KMS-11 (cell line): ENCODE measurements at regions not wholly inside any gene's neighbourhood (a gene's known extent, or its start where the extent isn't known, plus 50 kb on each side); places are given as distances from the start of the nearest gene placed in this dataset.

Source experiments
- H2AFZ ChIP-seq: fragments of 200-600 bp; sonication (generic); 2 replicates; pipeline ENCODE4 v1.6.1; 2016; ENCODE audit warnings: antibody characterized with exemption, mixed run types, low read depth
- H3K27ac ChIP-seq: fragments of 200-600 bp; sonication (generic); 2 replicates; pipeline ENCODE4 v1.6.1; 2016; ENCODE audit warnings: mild to moderate bottlenecking, mixed run types
- H3K27me3 ChIP-seq: fragments of 200-600 bp; sonication (generic); 2 replicates; pipeline ENCODE4 v1.6.1; 2017; ENCODE audit warnings: mild to moderate bottlenecking, low read depth, mixed run types, moderate library complexity; ENCODE audit not compliant: insufficient read depth
- H3K36me3 ChIP-seq: fragments of 200-600 bp; sonication (generic); 2 replicates; pipeline ENCODE4 v1.6.1; 2017; ENCODE audit warnings: mild to moderate bottlenecking, mixed run types; ENCODE audit not compliant: insufficient read depth
- H3K4me1 ChIP-seq: fragments of 200-600 bp; sonication (generic); 2 replicates; pipeline ENCODE4 v1.6.1; 2016; ENCODE audit warnings: mild to moderate bottlenecking, low read depth, mixed run types; ENCODE audit not compliant: poor library complexity, severe bottlenecking
- H3K4me2 ChIP-seq: fragments of 200-600 bp; sonication (generic); 2 replicates; pipeline ENCODE4 v1.7.0; 2016; ENCODE audit warnings: mild to moderate bottlenecking, mixed run types
- H3K4me3 ChIP-seq: fragments of 200-600 bp; sonication (generic); IDR thresholded peaks from 2 replicates; pipeline ENCODE4 v1.6.1; 2017; ENCODE audit warnings: low read depth, low read length, mixed read lengths; ENCODE audit not compliant: insufficient read depth
- H3K79me2 ChIP-seq: fragments of 200-600 bp; sonication (generic); 2 replicates; pipeline ENCODE4 v1.6.1; 2016; ENCODE audit warnings: low read depth, mixed run types; ENCODE audit not compliant: insufficient read depth
- H3K9ac ChIP-seq: fragments of 200-600 bp; sonication (generic); 2 replicates; pipeline ENCODE4 v1.6.1; 2016; ENCODE audit warnings: mild to moderate bottlenecking, mixed run types
- H4K20me1 ChIP-seq: fragments of 200-600 bp; sonication (generic); 2 replicates; pipeline ENCODE4 v1.6.1; 2016; ENCODE audit warnings: mild to moderate bottlenecking, mixed run types; ENCODE audit not compliant: insufficient read depth
- TF ChIP-seq, protein P1 (sequence below): fragments of 200-600 bp; sonication (generic); conservative IDR thresholded peaks from 2 replicates; pipeline ENCODE4 v1.6.1; 2017; ENCODE audit warnings: low read depth, mild to moderate bottlenecking, antibody characterized with exemption, low read length, moderate library complexity, mixed read lengths

DNA sequence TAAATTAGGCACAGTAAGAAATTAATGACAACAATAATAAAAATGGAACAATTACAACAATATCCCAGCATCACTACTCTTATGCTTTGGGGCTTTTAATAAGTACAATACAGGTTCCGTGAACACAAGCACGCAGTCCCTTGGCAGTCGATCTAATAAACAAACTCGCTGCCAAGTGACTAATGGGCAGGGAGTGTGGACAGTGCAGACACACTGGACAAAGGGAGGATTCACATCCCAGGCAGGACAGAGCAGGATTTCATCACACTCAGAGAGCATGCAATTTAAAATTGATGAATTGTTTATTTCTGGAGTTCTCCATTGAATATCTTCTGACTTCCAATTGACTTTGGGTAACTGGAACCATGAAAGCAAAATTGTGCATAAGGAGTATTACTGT, 524.1 kb upstream of the CFAP20DC start:
- H3K4me2 ChIP-seq, result no peak overlapping the region
- H2AFZ ChIP-seq, result no peak overlapping the region
- H3K4me3 ChIP-seq, result no peak overlapping the region
- no peaks in the 10 kb centered on the region for H3K27me3 ChIP-seq
- no peaks in the 10 kb centered on the region for H4K20me1 ChIP-seq
- H3K79me2 ChIP-seq, result no peaks in the 10 kb centered on the region
- H3K27ac ChIP-seq, result no peak overlapping the region
- TF ChIP-seq, protein P1, sequence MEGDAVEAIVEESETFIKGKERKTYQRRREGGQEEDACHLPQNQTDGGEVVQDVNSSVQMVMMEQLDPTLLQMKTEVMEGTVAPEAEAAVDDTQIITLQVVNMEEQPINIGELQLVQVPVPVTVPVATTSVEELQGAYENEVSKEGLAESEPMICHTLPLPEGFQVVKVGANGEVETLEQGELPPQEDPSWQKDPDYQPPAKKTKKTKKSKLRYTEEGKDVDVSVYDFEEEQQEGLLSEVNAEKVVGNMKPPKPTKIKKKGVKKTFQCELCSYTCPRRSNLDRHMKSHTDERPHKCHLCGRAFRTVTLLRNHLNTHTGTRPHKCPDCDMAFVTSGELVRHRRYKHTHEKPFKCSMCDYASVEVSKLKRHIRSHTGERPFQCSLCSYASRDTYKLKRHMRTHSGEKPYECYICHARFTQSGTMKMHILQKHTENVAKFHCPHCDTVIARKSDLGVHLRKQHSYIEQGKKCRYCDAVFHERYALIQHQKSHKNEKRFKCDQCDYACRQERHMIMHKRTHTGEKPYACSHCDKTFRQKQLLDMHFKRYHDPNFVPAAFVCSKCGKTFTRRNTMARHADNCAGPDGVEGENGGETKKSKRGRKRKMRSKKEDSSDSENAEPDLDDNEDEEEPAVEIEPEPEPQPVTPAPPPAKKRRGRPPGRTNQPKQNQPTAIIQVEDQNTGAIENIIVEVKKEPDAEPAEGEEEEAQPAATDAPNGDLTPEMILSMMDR, result no peak
- no peaks in the 10 kb centered on the region for H3K36me3 ChIP-seq
- no peak overlapping the region for H3K9ac ChIP-seq
- no peaks in the 10 kb centered on the region for H3K4me1 ChIP-seq

DNA sequence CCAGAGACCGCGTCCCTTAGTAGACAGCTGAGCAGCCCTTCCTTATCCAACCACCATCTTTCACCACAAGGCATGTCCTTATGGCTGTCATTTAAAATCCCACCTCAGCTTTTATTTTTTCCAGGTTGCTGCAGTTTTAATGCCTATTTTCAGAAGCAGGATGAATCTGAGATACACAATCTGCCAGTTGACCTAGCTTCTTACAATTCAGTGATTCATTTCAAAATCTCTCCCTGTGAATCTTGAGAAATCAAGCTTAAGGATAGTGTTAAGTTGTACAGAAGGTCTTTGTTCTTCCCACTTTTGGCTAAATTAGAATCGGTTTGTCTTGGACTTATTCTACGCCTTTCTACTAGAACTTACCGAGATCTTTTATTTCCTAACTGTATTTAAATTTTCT, 522.3 kb upstream of the CFAP20DC start:
- Histone ChIP-seq H2AFZ (no peak overlapping the region), H3K4me1 (no peaks in the 10 kb centered on the region), H3K79me2 (no peaks in the 10 kb centered on the region), H4K20me1 (no peaks in the 10 kb centered on the region), H3K4me2 (no peak overlapping the region), H3K4me3 (no peak overlapping the region), H3K27me3 (no peaks in the 10 kb centered on the region), H3K36me3 (no peaks in the 10 kb centered on the region), H3K9ac (no peak overlapping the region), H3K27ac (no peak overlapping the region)
- TF ChIP-seq, protein P1, result no peak

DNA sequence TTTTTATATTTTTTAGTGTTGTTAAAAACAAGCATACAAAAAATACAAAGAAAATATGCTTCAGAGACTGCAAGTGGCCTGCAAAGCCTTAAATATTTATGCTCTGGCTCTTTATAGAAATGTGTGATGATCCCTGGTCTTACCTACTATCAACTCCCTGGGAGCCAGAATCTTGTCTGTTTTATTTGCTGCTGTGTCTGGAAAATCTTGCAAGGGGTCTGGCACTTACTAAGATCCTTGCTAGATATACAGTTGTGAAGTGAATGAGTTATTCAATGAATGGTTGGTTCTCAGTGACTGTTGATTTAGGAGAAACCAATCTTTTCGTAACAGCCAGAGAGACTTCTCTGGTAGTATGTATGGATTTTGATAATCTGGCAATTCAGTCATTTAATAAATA, 521.0 kb upstream of the CFAP20DC start:
- Histone ChIP-seq H3K36me3 (no peaks in the 10 kb centered on the region), H3K79me2 (no peaks in the 10 kb centered on the region), H3K4me1 (no peaks in the 10 kb centered on the region), H3K27me3 (no peaks in the 10 kb centered on the region), H2AFZ (no peak overlapping the region), H3K27ac (no peak overlapping the region), H3K9ac (no peak overlapping the region), H3K4me2 (no peak overlapping the region), H4K20me1 (no peaks in the 10 kb centered on the region), H3K4me3 (no peak overlapping the region)
- TF ChIP-seq, protein P1, result no peak

DNA sequence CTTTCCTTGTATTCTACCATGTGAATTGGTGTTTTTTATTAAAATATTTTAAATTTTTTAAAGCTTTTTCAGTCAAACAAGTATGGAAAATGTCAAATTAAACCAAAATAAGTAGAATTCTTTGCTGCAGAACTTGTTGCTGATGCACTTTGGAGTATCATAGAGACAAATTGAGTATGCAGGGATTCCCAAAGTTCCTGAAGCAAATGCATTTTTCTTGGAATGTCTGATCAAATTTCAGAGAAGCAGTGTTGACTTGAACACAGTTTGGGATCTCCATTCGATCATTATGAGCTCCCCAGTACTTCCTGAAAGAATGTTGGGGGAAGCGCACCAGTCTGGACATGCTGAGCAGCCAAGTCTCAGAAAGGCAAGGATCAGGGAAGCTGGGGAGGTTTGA, 517.8 kb upstream of the CFAP20DC start:
- Histone ChIP-seq H3K27me3 (no peaks in the 10 kb centered on the region), H2AFZ (no peak overlapping the region), H3K36me3 (no peaks in the 10 kb centered on the region), H3K79me2 (no peaks in the 10 kb centered on the region), H3K4me3 (no peak overlapping the region), H3K4me1 (no peaks in the 10 kb centered on the region), H3K4me2 (no peak overlapping the region), H3K27ac (no peak overlapping the region), H3K9ac (no peak overlapping the region), H4K20me1 (no peaks in the 10 kb centered on the region)
- TF ChIP-seq, protein P1, result no peak
